Neural cell (in vitro differentiated cells): ENCODE measurements at regions not wholly inside any gene's neighbourhood (a gene's known extent, or its start where the extent isn't known, plus 50 kb on each side); places are given as distances from the start of the nearest gene placed in this dataset.
A peak's percentile ranks its signal among the peaks of the same experiment; 100 is the strongest.

Experiments used
- H2AFZ ChIP-seq: fragments of 200-600, 300-800 bp; sonication (generic), shearing (Covaris generic); 2 replicates; pipeline ENCODE4 v1.6.0; 2014; ENCODE audit warnings: low read depth, mild to moderate bottlenecking, antibody characterized with exemption, low read length, moderate library complexity
- H3F3A ChIP-seq: fragments of 200-600 bp; shearing (Covaris generic); 2 replicates; pipeline ENCODE4 v1.6.1; 2016; ENCODE audit warnings: mild to moderate bottlenecking, moderate library complexity, mixed read lengths, antibody characterized with exemption, low read length; ENCODE audit not compliant: insufficient read depth, poor library complexity, severe bottlenecking
- H3K27ac ChIP-seq: fragments of 200-600, 300-800 bp; sonication (generic), shearing (Covaris generic); 2 replicates; pipeline ENCODE4 v1.5.1; 2014; ENCODE audit warnings: mild to moderate bottlenecking, low read length, moderate library complexity
- H3K27me3 ChIP-seq: fragments of 300-800, 200-600 bp; sonication (generic), shearing (Covaris generic); 2 replicates; pipeline ENCODE4 v1.6.0; 2014; ENCODE audit warnings: mild to moderate bottlenecking, low read depth, low read length, moderate library complexity; ENCODE audit not compliant: insufficient read depth
- H3K36me3 ChIP-seq: fragments of 300-800, 200-600 bp; sonication (generic), shearing (Covaris generic); 2 replicates; pipeline ENCODE4 v1.5.1; 2014; ENCODE audit warnings: mild to moderate bottlenecking, antibody characterized with exemption, low read length, moderate library complexity; ENCODE audit not compliant: insufficient read depth
- H3K4me2 ChIP-seq: fragments of 300-800, 200-600 bp; sonication (generic), shearing (Covaris generic); 2 replicates; pipeline ENCODE4 v1.6.0; 2014; ENCODE audit warnings: mild to moderate bottlenecking, low read length
- H3K4me3 ChIP-seq: fragments of 300-800, 200-600 bp; sonication (generic), shearing (Covaris generic); 2 replicates; pipeline ENCODE4 v1.5.1; 2014; ENCODE audit warnings: mild to moderate bottlenecking, low read length, moderate library complexity
- H3K79me2 ChIP-seq: fragments of 200-600 bp; shearing (Covaris generic); replicated peaks from 2 replicates; pipeline ENCODE4 v1.6.0; 2014; ENCODE audit warnings: mild to moderate bottlenecking, low read length, moderate library complexity; ENCODE audit not compliant: insufficient read depth
- H3K9ac ChIP-seq: fragments of 300-800, 200-600 bp; sonication (generic), shearing (Covaris generic); 2 replicates; pipeline ENCODE4 v1.6.1; 2016; ENCODE audit warnings: mild to moderate bottlenecking, low read length, mixed read lengths
- H3K9me2 ChIP-seq: fragments of 200-600 bp; shearing (Covaris generic); 2 replicates; pipeline ENCODE4 v1.6.1; 2016; ENCODE audit warnings: mild to moderate bottlenecking, low read length, mixed read lengths; ENCODE audit not compliant: insufficient read depth
- H3K9me3 ChIP-seq: fragments of 200-600, 300-800 bp; sonication (generic), shearing (Covaris generic); 2 replicates; pipeline ENCODE4 v1.6.1; 2016; ENCODE audit warnings: mild to moderate bottlenecking, mixed run types, low read length, moderate library complexity, mixed read lengths
- H4K20me1 ChIP-seq: fragments of 200-600 bp; shearing (Covaris generic); 2 replicates; pipeline ENCODE4 v1.6.1; 2016; ENCODE audit warnings: mild to moderate bottlenecking, mixed run types; ENCODE audit not compliant: insufficient read depth
- EP300 ChIP-seq: fragments of 450-650 bp; conservative IDR thresholded peaks from 2 replicates; pipeline ENCODE4 v1.6.1; 2014; ENCODE audit warnings: antibody characterized with exemption, mild to moderate bottlenecking, moderate library complexity; ENCODE audit not compliant: poor library complexity, severe bottlenecking
- EZH2 ChIP-seq: fragments of 200-600, 300-800 bp; shearing (Covaris generic), sonication (generic); IDR thresholded peaks from 2 replicates; pipeline ENCODE4 v1.6.1; 2014; ENCODE audit warnings: antibody characterized with exemption, low read length, borderline replicate concordance, mild to moderate bottlenecking; ENCODE audit not compliant: insufficient read depth, poor library complexity, severe bottlenecking
- MXI1 ChIP-seq: fragments of 450-650 bp; conservative IDR thresholded peaks from 2 replicates; pipeline ENCODE4 v1.6.1; 2014; ENCODE audit warnings: antibody characterized with exemption, mild to moderate bottlenecking; ENCODE audit not compliant: poor library complexity, severe bottlenecking
- POLR2AphosphoS5 ChIP-seq: IDR thresholded peaks from 2 replicates; pipeline ENCODE4 v1.6.1; 2012
- RAD21 ChIP-seq: fragments of 450-650 bp; conservative IDR thresholded peaks from 2 replicates; pipeline ENCODE4 v1.6.1; 2014; ENCODE audit warnings: antibody characterized with exemption, mild to moderate bottlenecking, moderate library complexity
- SMC3 ChIP-seq: fragments of 450-650 bp; conservative IDR thresholded peaks from 2 replicates; pipeline ENCODE4 v1.6.1; 2014; ENCODE audit warnings: antibody characterized with exemption, mild to moderate bottlenecking, moderate library complexity; ENCODE audit not compliant: poor library complexity
- TAF1 ChIP-seq: IDR thresholded peaks from 2 replicates; pipeline ENCODE4 v1.6.1; 2012; ENCODE audit warnings: low read depth
- TF ChIP-seq, protein P1 (sequence below): fragments of 450-650 bp; IDR thresholded peaks from 2 replicates; pipeline ENCODE4 v1.5.1; 2014; ENCODE audit warnings: antibody characterized with exemption, mild to moderate bottlenecking, moderate library complexity; ENCODE audit not compliant: poor library complexity, severe bottlenecking
- TF ChIP-seq, protein P2 (sequence below): IDR thresholded peaks from 2 replicates; pipeline ENCODE4 v1.6.1; 2012; ENCODE audit warnings: borderline replicate concordance

GRCh38 chr11:10930224-10930971, 72.5 kb upstream of the ZBED5 start:
- H3K27me3 ChIP-seq = no peaks in the 10 kb centered on the region
- H3K79me2 ChIP-seq = no peaks in the 10 kb centered on the region
- H3K9me2 ChIP-seq = no peaks in the 10 kb centered on the region
- no peaks in the 10 kb centered on the region for H3K36me3 ChIP-seq
- TF ChIP-seq TAF1 (no peak), EP300 (no peak), MXI1 (peak; percentile 11)
- TF ChIP-seq, protein P1, sequence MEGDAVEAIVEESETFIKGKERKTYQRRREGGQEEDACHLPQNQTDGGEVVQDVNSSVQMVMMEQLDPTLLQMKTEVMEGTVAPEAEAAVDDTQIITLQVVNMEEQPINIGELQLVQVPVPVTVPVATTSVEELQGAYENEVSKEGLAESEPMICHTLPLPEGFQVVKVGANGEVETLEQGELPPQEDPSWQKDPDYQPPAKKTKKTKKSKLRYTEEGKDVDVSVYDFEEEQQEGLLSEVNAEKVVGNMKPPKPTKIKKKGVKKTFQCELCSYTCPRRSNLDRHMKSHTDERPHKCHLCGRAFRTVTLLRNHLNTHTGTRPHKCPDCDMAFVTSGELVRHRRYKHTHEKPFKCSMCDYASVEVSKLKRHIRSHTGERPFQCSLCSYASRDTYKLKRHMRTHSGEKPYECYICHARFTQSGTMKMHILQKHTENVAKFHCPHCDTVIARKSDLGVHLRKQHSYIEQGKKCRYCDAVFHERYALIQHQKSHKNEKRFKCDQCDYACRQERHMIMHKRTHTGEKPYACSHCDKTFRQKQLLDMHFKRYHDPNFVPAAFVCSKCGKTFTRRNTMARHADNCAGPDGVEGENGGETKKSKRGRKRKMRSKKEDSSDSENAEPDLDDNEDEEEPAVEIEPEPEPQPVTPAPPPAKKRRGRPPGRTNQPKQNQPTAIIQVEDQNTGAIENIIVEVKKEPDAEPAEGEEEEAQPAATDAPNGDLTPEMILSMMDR = peak; percentile 42
- H3K27ac ChIP-seq = peak overlapping the region; percentile 82
- H3K4me2 ChIP-seq = peak overlapping the region; percentile 48
- H3F3A ChIP-seq = no peaks in the 10 kb centered on the region
- H2AFZ ChIP-seq = peak overlapping the region; percentile 67
- H3K4me3 ChIP-seq = peak overlapping the region; percentile 75
- peak overlapping the region; percentile 81 for H3K9ac ChIP-seq
- no peaks in the 10 kb centered on the region for H3K9me3 ChIP-seq
- H4K20me1 ChIP-seq = no peaks in the 10 kb centered on the region

DNA sequence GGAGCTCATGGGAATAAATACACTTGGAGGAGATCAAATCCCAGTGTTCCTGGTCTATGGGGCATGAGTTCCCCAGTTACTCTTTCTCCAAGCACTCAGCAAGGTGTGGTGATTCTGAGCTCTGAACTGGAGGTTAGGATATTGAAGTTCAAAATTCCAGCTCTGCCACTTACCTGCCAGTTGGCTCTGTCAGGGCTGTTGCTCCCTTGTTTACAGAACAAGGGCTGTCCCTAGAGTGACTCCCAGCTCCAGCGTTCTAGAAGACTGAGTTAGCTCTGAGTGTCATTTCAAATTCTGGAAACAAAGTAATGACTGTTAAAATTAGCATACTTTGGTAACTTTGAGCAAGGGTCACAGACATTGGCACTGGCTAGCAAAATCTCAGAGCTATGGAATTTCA, 69.7 kb upstream of the ZBED5 start:
- H3F3A ChIP-seq = no peaks in the 10 kb centered on the region
- no peaks in the 10 kb centered on the region for H3K9me3 ChIP-seq
- H3K27me3 ChIP-seq = no peaks in the 10 kb centered on the region
- H3K36me3 ChIP-seq = no peaks in the 10 kb centered on the region
- H3K4me3 ChIP-seq = no peak overlapping the region
- H2AFZ ChIP-seq = no peak overlapping the region
- H3K4me2 ChIP-seq = no peak overlapping the region
- no peaks in the 10 kb centered on the region for H4K20me1 ChIP-seq
- no peaks in the 10 kb centered on the region for H3K79me2 ChIP-seq
- no peaks in the 10 kb centered on the region for H3K9me2 ChIP-seq
- no peak overlapping the region for H3K9ac ChIP-seq
- TF ChIP-seq SMC3 = no peak
- TF ChIP-seq, protein P2, sequence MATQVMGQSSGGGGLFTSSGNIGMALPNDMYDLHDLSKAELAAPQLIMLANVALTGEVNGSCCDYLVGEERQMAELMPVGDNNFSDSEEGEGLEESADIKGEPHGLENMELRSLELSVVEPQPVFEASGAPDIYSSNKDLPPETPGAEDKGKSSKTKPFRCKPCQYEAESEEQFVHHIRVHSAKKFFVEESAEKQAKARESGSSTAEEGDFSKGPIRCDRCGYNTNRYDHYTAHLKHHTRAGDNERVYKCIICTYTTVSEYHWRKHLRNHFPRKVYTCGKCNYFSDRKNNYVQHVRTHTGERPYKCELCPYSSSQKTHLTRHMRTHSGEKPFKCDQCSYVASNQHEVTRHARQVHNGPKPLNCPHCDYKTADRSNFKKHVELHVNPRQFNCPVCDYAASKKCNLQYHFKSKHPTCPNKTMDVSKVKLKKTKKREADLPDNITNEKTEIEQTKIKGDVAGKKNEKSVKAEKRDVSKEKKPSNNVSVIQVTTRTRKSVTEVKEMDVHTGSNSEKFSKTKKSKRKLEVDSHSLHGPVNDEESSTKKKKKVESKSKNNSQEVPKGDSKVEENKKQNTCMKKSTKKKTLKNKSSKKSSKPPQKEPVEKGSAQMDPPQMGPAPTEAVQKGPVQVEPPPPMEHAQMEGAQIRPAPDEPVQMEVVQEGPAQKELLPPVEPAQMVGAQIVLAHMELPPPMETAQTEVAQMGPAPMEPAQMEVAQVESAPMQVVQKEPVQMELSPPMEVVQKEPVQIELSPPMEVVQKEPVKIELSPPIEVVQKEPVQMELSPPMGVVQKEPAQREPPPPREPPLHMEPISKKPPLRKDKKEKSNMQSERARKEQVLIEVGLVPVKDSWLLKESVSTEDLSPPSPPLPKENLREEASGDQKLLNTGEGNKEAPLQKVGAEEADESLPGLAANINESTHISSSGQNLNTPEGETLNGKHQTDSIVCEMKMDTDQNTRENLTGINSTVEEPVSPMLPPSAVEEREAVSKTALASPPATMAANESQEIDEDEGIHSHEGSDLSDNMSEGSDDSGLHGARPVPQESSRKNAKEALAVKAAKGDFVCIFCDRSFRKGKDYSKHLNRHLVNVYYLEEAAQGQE = no peak
- no peak overlapping the region for H3K27ac ChIP-seq

DNA sequence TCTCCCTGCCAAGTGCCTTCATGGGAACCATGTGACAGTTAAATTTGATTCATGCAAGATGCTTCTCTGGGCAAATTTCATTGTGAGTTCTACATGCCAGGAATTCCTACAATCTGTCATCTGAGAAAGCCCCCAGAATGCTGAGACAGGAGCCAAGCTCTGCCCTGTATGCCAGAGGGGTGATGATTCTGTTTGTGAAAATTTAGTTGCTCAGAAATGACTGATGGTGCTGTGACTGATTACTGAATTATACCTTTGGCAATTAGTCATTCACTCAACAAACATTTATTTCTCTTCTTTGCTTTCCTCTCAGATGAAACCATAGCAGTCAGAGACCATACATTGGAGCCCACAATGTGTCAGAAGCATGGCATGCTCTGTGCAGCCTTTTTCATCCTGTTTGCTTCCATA, 69.0 kb upstream of the ZBED5 start:
- Histone ChIP-seq H4K20me1 (no peaks in the 10 kb centered on the region), H3K9me2 (no peaks in the 10 kb centered on the region), H3K9me3 (no peaks in the 10 kb centered on the region), H3K4me3 (no peak overlapping the region), H3K4me2 (no peak overlapping the region), H3F3A (no peaks in the 10 kb centered on the region), H2AFZ (no peak overlapping the region), H3K79me2 (no peaks in the 10 kb centered on the region), H3K36me3 (no peaks in the 10 kb centered on the region), H3K27me3 (no peaks in the 10 kb centered on the region), H3K27ac (no peak overlapping the region), H3K9ac (no peak overlapping the region)
- TF ChIP-seq, protein P2 = no peak
- TF ChIP-seq EZH2 (no peak), SMC3 (no peak), TAF1 (no peak), POLR2AphosphoS5 (no peak), RAD21 (no peak), MXI1 (no peak), EP300 (no peak)
- TF ChIP-seq, protein P1 = no peak
